ENCODE measurements at regions not wholly inside any gene's neighbourhood (a gene's known extent, or its start where the extent isn't known, plus 50 kb on each side); places are given as distances from the start of the nearest gene placed in this dataset.
A peak's percentile ranks its signal among the peaks of the same experiment; 100 is the strongest.

DNA sequence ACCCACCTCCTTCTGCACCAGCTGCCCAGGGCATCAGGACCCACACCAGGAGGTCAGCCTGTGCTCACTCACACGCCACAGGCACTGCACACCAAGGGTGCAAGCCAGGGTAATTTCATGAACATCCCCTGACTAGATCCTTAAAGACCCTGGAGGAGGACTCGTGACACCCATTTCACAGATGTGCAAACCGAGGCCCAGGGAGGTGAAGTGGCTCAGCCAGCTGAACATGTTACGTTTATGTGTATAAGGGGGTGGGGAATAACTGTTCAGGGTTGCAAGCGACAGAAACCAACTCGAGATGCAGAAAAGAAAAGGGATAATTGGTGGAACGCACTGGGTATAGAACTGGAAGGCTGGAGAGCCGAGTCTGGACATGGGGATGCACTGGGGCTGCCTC lies 138.1 kb upstream of the FOXF1 start:
- Histone ChIP-seq H3K4me3 (ENCODE audit: insufficient read depth, low read length) (no peak overlapping the region), H3K27me3 (ENCODE audit: insufficient read depth, low read length) (peaks cover 41% of the 10 kb centered on the region), H3K4me2 (ENCODE audit: insufficient read depth, low read length) (no peak overlapping the region), H3K9me3 (ENCODE audit: low read depth, low read length) (peaks cover 3% of the 10 kb centered on the region), H3K79me2 (ENCODE audit: insufficient read depth, low read length) (no peaks in the 10 kb centered on the region), H3K36me3 (ENCODE audit: insufficient read depth, low read length) (no peaks in the 10 kb centered on the region), H4K20me1 (ENCODE audit: insufficient read depth, low read length) (no peaks in the 10 kb centered on the region), H2AFZ (ENCODE audit: low read length) (no peak overlapping the region), H3K27ac (ENCODE audit: low read depth, low read length) (no peak overlapping the region), H3K4me1 (ENCODE audit: insufficient read depth, low read length) (no peaks in the 10 kb centered on the region)
- TF ChIP-seq, protein P1, sequence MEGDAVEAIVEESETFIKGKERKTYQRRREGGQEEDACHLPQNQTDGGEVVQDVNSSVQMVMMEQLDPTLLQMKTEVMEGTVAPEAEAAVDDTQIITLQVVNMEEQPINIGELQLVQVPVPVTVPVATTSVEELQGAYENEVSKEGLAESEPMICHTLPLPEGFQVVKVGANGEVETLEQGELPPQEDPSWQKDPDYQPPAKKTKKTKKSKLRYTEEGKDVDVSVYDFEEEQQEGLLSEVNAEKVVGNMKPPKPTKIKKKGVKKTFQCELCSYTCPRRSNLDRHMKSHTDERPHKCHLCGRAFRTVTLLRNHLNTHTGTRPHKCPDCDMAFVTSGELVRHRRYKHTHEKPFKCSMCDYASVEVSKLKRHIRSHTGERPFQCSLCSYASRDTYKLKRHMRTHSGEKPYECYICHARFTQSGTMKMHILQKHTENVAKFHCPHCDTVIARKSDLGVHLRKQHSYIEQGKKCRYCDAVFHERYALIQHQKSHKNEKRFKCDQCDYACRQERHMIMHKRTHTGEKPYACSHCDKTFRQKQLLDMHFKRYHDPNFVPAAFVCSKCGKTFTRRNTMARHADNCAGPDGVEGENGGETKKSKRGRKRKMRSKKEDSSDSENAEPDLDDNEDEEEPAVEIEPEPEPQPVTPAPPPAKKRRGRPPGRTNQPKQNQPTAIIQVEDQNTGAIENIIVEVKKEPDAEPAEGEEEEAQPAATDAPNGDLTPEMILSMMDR (IDR thresholded peaks at IDR 0.05; ENCODE audit: extremely low read depth, low read depth, low read length): no peak
- no peak for DNase-seq (ENCODE audit: insufficient read length, low spot score, missing footprints)

DNA sequence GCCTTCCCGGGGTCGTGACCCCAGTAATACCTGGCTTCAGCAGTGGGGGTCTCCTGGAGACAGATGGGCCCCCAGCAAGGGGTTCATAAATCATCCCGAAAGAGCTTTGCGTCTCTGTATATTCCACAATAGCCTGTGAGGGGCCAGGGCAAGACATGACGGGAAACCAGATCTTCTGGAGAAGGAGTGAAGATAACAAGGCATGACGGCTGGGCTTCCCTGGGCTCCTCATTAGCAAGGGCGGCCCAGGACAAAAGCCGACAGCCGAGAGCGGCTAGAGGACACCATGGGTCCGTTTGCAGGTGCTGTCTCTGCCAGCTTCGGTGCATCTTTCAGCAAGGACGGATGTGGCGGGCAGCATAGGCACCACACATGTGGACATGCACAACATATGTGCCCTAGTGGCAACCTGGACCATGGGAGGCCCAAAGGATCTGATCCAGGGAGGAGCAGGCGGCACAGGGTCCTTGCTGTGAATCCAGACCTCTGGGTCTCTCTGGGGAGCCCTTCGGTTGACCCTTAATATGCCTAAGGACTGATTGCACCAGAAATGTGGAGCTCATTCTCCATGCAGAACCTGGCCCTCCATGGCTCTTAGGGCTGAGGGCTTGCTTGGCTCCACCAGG lies 136.9 kb upstream of the FOXF1 start:
- Histone ChIP-seq H4K20me1 (ENCODE audit: insufficient read depth, low read length) (no peaks in the 10 kb centered on the region), H3K9me3 (ENCODE audit: low read depth, low read length) (peaks cover 3% of the 10 kb centered on the region), H3K4me3 (ENCODE audit: insufficient read depth, low read length) (no peak overlapping the region), H3K4me2 (ENCODE audit: insufficient read depth, low read length) (no peak overlapping the region), H3K27ac (ENCODE audit: low read depth, low read length) (no peak overlapping the region), H3K79me2 (ENCODE audit: insufficient read depth, low read length) (no peaks in the 10 kb centered on the region), H3K4me1 (ENCODE audit: insufficient read depth, low read length) (no peaks in the 10 kb centered on the region), H2AFZ (ENCODE audit: low read length) (no peak overlapping the region), H3K27me3 (ENCODE audit: insufficient read depth, low read length) (peaks cover 35% of the 10 kb centered on the region), H3K36me3 (ENCODE audit: insufficient read depth, low read length) (no peaks in the 10 kb centered on the region)
- no peak for DNase-seq (ENCODE audit: insufficient read length, low spot score, missing footprints)
- TF ChIP-seq, protein P1 (IDR thresholded peaks at IDR 0.05; ENCODE audit: extremely low read depth, low read depth, low read length): no peak

DNA sequence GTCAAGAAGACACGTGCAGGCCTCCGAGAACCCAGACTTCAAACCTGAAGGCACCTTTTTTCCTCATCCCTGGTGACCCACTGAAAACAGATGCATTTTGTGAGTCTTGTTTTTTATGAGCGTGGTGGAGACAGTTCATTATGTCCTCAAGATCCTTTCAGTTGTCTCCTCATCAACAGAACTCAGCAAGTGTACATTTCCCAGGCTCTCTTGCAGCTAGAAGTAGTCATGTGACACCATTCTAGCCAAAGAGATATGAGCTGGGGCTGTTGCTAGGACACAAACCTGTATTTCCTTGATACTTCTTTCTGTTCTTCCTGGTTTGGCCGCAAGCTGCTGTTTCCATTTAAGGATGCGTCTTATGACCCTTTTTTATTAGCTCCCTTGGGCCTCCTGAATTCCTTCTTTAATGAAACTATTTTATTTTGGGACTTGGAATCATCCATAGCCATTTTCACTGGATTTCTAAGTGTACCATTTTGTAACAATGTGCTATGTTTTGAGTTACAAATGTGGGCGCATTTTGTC lies 135.7 kb upstream of the FOXF1 start:
- no peaks in the 10 kb centered on the region for H4K20me1 ChIP-seq (ENCODE audit: insufficient read depth, low read length)
- no peaks in the 10 kb centered on the region for H3K36me3 ChIP-seq (ENCODE audit: insufficient read depth, low read length)
- no peak overlapping the region for H2AFZ ChIP-seq (ENCODE audit: low read length)
- no peaks in the 10 kb centered on the region for H3K79me2 ChIP-seq (ENCODE audit: insufficient read depth, low read length)
- H3K9me3 ChIP-seq (ENCODE audit: low read depth, low read length): peaks cover 3% of the 10 kb centered on the region
- no peak overlapping the region for H3K27ac ChIP-seq (ENCODE audit: low read depth, low read length)
- H3K4me2 ChIP-seq (ENCODE audit: insufficient read depth, low read length): no peak overlapping the region
- no peak for DNase-seq (ENCODE audit: insufficient read length, low spot score, missing footprints)
- no peak overlapping the region for H3K4me3 ChIP-seq (ENCODE audit: insufficient read depth, low read length)
- peaks cover 43% of the 10 kb centered on the region for H3K27me3 ChIP-seq (ENCODE audit: insufficient read depth, low read length)
- peaks cover 4% of the 10 kb centered on the region for H3K4me1 ChIP-seq (ENCODE audit: insufficient read depth, low read length)
- TF ChIP-seq, protein P1 (IDR thresholded peaks at IDR 0.05; ENCODE audit: extremely low read depth, low read depth, low read length): no peak

DNA sequence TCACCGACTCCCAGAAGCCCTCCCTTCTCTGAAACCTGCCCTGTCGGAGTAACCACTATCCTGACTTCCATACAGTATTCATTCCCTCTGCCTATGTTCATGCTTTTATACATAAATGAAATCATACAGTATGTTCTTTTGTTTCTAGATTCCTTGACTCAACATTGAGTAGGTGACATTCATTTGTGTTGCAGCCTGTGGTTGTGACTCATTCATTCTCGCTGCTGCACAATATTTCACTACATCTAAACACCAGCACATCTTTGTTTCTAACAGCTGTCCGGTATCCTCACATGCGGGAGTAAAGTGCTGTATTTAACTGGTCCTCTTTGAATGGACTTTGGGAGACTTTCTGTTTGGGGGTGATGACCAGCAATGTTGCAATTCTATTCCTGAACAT lies 135.0 kb upstream of the FOXF1 start:
- TF ChIP-seq, protein P1 (IDR thresholded peaks at IDR 0.05; ENCODE audit: extremely low read depth, low read depth, low read length): no peak
- Histone ChIP-seq H4K20me1 (ENCODE audit: insufficient read depth, low read length) (no peaks in the 10 kb centered on the region), H3K79me2 (ENCODE audit: insufficient read depth, low read length) (no peaks in the 10 kb centered on the region), H3K27ac (ENCODE audit: low read depth, low read length) (no peak overlapping the region), H3K9me3 (ENCODE audit: low read depth, low read length) (peaks cover 3% of the 10 kb centered on the region), H2AFZ (ENCODE audit: low read length) (no peak overlapping the region), H3K27me3 (ENCODE audit: insufficient read depth, low read length) (peaks cover 44% of the 10 kb centered on the region), H3K36me3 (ENCODE audit: insufficient read depth, low read length) (no peaks in the 10 kb centered on the region), H3K4me3 (ENCODE audit: insufficient read depth, low read length) (no peak overlapping the region), H3K4me1 (ENCODE audit: insufficient read depth, low read length) (peaks cover 7% of the 10 kb centered on the region), H3K4me2 (ENCODE audit: insufficient read depth, low read length) (no peak overlapping the region)
- DNase-seq (ENCODE audit: insufficient read length, low spot score, missing footprints): peak; percentile 60
